Esophagus muscularis mucosa (tissue), 4 donors: ENCODE measurements at regions not wholly inside any gene's neighbourhood (a gene's known extent, or its start where the extent isn't known, plus 50 kb on each side); places are given as distances from the start of the nearest gene placed in this dataset.
"Not testable (repeated sequence)": the region's sequence is repeated elsewhere in the genome, so short reads cannot be mapped to it uniquely, and the experiment has no call there.

Experiments
- CTCF ChIP-seq, 3 experiments: fragments of 200-600 bp in 2 of 3; fragments of 450-650 bp in 1 of 3; sonication (generic) in 2 of 3; IDR thresholded peaks; one replicate each; pipeline ENCODE4 v1.5.1; 2017 to 2019; ENCODE audit warnings: antibody characterized with exemption in 3 of 3, mild to moderate bottlenecking in 2 of 3, moderate library complexity in 1 of 3
- EP300 ChIP-seq: sonication (generic); formaldehyde crosslinking; IDR thresholded peaks from one replicate; pipeline ENCODE4 v1.6.1; 2017; ENCODE audit warnings: antibody characterized with exemption
- POLR2A ChIP-seq: fragments of 450-650 bp; IDR thresholded peaks from one replicate; pipeline ENCODE4 v1.6.1; 2017; ENCODE audit warnings: antibody characterized with exemption, moderate library complexity, mild to moderate bottlenecking, low read depth
- POLR2AphosphoS5 ChIP-seq, 2 donors: sonication (generic); formaldehyde crosslinking; IDR thresholded peaks; one replicate each; pipeline ENCODE4 v1.6.1; 2017; ENCODE audit warnings: antibody characterized with exemption in 2 of 2

DNA sequence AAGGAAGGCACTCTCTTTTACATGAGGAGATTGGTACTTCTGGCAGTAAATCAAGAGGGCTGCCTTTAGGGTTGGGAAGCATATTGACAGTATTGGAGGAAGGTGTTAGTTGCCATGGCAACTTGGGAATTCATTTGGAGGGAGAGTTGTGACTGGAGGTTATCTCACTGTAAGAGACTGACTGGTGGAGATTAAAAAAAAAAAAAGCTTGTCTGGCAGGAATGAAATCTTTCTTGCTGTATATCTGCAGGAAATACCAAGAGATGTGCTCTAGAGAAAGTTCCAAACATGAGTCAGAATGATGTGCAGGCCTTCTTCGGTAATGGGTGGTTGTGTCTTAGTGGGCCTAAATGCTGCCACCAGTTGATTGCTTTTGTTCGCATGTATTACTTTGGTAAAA is 59.8 kb upstream of the FAM72C start:
- TF ChIP-seq CTCF (IDR thresholded peaks at IDR 0.05); POLR2AphosphoS5 (IDR thresholded peaks at IDR 0.05); EP300; POLR2A: not testable (repeated sequence)
